ENCODE measurements at regions not wholly inside any gene's neighbourhood (a gene's known extent, or its start where the extent isn't known, plus 50 kb on each side); places are given as distances from the start of the nearest gene placed in this dataset.
"Not testable (repeated sequence)": the region's sequence is repeated elsewhere in the genome, so short reads cannot be mapped to it uniquely, and the experiment has no call there.

DNA sequence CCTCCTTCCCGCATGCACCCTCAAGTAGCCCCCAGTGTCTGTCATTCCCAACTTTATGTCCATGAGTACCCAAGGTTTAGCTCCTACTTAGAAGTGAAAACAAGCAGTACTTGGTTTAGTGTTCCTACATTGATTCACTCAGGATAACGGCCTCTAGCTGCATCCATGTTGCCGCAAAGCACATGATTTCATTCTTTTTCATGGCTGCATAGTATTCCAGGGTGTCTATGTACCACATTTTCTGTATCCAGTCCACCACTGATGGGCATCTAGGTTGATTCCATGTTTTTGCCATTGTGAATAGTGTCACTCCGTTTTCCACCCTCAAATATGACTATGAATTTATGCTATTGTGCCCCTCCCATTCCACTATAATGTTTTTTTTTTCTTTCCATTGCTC lies 130.5 kb upstream of the MXRA5 start:
- Histone ChIP-seq H3K36me3 (no peaks in the 10 kb centered on the region), H3K4me3 (no peak overlapping the region), H3K27me3 (ENCODE audit: low read depth) (no peaks in the 10 kb centered on the region), H3K27ac (replicated peaks) (no peak overlapping the region), H3K9me3 (replicated peaks) (no peaks in the 10 kb centered on the region), H3K4me1 (no peaks in the 10 kb centered on the region)
- TF ChIP-seq, protein P1, sequence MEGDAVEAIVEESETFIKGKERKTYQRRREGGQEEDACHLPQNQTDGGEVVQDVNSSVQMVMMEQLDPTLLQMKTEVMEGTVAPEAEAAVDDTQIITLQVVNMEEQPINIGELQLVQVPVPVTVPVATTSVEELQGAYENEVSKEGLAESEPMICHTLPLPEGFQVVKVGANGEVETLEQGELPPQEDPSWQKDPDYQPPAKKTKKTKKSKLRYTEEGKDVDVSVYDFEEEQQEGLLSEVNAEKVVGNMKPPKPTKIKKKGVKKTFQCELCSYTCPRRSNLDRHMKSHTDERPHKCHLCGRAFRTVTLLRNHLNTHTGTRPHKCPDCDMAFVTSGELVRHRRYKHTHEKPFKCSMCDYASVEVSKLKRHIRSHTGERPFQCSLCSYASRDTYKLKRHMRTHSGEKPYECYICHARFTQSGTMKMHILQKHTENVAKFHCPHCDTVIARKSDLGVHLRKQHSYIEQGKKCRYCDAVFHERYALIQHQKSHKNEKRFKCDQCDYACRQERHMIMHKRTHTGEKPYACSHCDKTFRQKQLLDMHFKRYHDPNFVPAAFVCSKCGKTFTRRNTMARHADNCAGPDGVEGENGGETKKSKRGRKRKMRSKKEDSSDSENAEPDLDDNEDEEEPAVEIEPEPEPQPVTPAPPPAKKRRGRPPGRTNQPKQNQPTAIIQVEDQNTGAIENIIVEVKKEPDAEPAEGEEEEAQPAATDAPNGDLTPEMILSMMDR (IDR thresholded peaks at IDR 0.05; ENCODE audit: borderline replicate concordance): no peak
- intact Hi-C loops (cut with micrococcal nuclease): no loop called here
- DNase-seq: no peak

DNA sequence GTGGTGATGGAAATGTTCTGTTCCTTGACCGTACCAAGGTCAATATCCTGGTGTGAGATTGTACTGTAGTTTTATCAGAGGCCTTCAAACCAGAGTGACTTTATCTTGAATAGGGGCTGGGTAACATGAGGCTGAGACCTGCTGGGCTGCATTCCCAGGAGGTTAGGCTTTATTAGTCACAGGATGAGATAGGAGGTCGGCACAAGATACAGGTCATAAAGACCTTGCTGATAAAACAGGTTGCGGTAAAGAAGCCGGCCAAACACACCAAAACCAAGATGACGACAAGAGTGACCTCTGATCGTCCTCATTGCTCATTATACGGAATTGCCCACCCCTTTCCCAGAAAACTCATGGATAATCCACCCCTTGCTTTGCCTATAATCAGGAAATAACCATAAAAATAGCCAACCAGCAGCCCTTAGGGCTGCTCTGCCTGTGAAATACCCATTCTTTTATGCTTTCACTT lies 123.8 kb upstream of the MXRA5 start:
- H3K4me3 ChIP-seq; intact Hi-C loops (cut with micrococcal nuclease); H3K4me1 ChIP-seq; H3K36me3 ChIP-seq; H3K9me3 ChIP-seq (replicated peaks); H3K27me3 ChIP-seq (ENCODE audit: low read depth); H3K27ac ChIP-seq (replicated peaks); DNase-seq: not testable (repeated sequence)

DNA sequence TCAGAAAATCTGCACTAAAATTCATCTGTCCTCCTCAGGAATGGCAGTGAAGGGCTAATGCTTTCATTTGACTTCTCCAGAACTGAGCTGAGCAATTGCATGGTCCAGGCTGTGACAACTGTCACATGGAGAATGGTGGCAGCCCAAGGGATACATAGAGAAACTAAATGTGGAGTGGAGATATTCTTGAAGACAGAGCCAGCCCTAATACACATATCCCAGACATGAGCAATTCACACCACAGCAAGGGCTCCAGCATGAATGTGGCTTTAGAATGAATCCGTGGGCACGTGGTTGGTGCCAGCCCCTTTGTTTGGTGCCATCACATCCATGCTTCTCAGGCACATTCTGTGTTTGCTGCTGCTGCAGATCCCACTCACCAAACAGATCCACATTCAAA lies 121.6 kb upstream of the MXRA5 start:
- H3K4me1 ChIP-seq: no peaks in the 10 kb centered on the region
- intact Hi-C loops (cut with micrococcal nuclease): no loop called here
- H3K27ac ChIP-seq (replicated peaks): no peak overlapping the region
- H3K36me3 ChIP-seq: no peaks in the 10 kb centered on the region
- H3K9me3 ChIP-seq (replicated peaks): no peaks in the 10 kb centered on the region
- DNase-seq: no peak
- TF ChIP-seq, protein P1 (IDR thresholded peaks at IDR 0.05; ENCODE audit: borderline replicate concordance): no peak
- H3K27me3 ChIP-seq (ENCODE audit: low read depth): no peaks in the 10 kb centered on the region
- no peak overlapping the region for H3K4me3 ChIP-seq

DNA sequence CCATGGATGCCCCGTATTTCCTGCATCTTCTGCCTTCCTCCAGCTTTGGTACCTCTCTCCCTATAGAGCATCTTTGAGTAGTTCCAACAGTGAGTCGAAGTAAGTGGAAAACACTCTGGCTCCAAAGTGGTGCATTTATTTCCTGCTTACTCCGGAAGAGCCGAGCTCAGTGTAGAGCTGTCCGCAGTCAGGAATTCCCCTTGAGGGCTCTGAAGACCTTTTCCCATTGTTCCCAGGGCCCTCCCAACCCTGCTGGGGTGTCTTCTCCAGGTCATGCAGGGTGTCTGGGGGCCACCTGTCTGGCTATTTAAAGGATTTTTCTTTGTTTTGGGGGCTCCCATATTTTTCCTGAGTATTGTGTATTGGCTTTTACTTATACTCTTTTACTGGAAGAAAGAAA lies 118.6 kb upstream of the MXRA5 start:
- intact Hi-C loops (cut with micrococcal nuclease): no loop called here
- H3K4me1 ChIP-seq: no peaks in the 10 kb centered on the region
- no peaks in the 10 kb centered on the region for H3K9me3 ChIP-seq (replicated peaks)
- H3K27ac ChIP-seq (replicated peaks): no peak overlapping the region
- H3K4me3 ChIP-seq: no peak overlapping the region
- H3K36me3 ChIP-seq: no peaks in the 10 kb centered on the region
- TF ChIP-seq, protein P1 (IDR thresholded peaks at IDR 0.05; ENCODE audit: borderline replicate concordance): no peak
- DNase-seq: no peak
- H3K27me3 ChIP-seq (ENCODE audit: low read depth): no peaks in the 10 kb centered on the region

DNA sequence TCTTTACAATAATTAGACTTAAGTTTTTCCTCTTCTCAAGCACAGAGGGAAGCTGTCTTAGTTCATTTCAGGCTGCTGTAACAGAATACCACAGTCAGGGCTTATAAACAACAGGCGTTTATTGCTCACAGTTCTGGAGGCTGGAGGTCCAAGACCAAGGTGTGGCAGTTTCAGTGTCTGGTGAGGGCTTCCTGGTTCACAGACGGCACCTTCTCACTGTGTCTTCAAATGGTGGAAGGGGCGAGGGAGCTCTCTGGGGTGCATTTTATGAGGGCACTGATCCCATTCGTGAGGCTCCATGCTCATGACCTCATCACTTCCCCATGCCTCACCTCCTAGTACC lies 115.7 kb upstream of the MXRA5 start:
- H3K4me3 ChIP-seq: no peak overlapping the region
- no peak overlapping the region for H3K27ac ChIP-seq (replicated peaks)
- intact Hi-C loops (cut with micrococcal nuclease): no loop called here
- no peaks in the 10 kb centered on the region for H3K36me3 ChIP-seq
- no peaks in the 10 kb centered on the region for H3K4me1 ChIP-seq
- no peaks in the 10 kb centered on the region for H3K9me3 ChIP-seq (replicated peaks)
- no peaks in the 10 kb centered on the region for H3K27me3 ChIP-seq (ENCODE audit: low read depth)
- DNase-seq: no peak
- TF ChIP-seq, protein P1 (IDR thresholded peaks at IDR 0.05; ENCODE audit: borderline replicate concordance): no peak

DNA sequence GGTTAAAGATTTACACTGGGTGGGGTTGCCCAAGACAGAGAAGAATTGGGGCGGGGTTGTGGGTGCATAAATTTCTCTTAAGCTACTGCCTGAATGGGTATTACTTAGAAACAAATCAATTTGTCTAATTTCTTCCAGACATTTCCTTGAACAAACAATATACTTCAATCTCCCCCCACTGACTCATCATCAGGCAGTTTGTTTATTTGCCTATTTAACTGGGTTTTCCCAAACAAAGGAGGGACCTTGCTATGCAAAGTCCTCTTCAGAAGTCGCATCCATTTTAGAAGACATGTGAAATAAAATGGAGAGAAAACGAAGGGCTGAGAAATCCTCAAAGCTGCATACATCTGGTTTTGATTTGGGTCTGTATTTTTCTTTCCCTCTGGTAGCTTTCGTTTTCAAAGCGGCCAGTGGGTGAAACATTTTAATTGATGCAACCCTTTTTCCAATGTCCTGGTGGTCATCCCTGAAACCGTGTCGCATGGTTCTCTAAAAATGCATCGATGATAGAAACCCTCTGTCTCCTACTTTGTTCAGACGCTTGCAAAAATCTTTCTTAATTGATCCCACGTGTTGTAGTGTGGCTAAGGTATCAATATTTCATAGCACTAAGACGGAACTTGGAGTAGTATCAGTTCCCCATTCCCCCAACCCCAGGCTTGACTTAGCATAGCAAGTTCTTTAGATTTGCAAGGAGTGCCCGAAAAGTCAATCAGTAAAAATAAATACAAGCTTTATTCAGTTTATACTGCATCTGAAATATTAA lies 115.1 kb upstream of the MXRA5 start:
- no peak for DNase-seq
- H3K4me1 ChIP-seq: no peaks in the 10 kb centered on the region
- H3K27me3 ChIP-seq (ENCODE audit: low read depth): no peaks in the 10 kb centered on the region
- H3K9me3 ChIP-seq (replicated peaks): no peaks in the 10 kb centered on the region
- H3K27ac ChIP-seq (replicated peaks): no peak overlapping the region
- TF ChIP-seq, protein P1 (IDR thresholded peaks at IDR 0.05; ENCODE audit: borderline replicate concordance): no peak
- H3K36me3 ChIP-seq: no peaks in the 10 kb centered on the region
- no peak overlapping the region for H3K4me3 ChIP-seq
- intact Hi-C loops (cut with micrococcal nuclease): no loop called here
